Ishikawa (cell line): ENCODE measurements at regions not wholly inside any gene's neighbourhood (a gene's known extent, or its start where the extent isn't known, plus 50 kb on each side); places are given as distances from the start of the nearest gene placed in this dataset.

ENCODE experiments used
- EP300 ChIP-seq: IDR thresholded peaks from 2 replicates; pipeline ENCODE4 v1.6.1; 2012; ENCODE audit warnings: borderline replicate concordance
- MAX ChIP-seq: IDR thresholded peaks from 2 replicates; pipeline ENCODE4 v1.6.1; 2012
- NFIC ChIP-seq: IDR thresholded peaks from 2 replicates; pipeline ENCODE4 v1.6.1; 2012
- REST ChIP-seq: IDR thresholded peaks from 2 replicates; pipeline ENCODE4 v1.6.1; 2012; ENCODE audit warnings: low read depth, mild to moderate bottlenecking
- TAF1 ChIP-seq: IDR thresholded peaks from 2 replicates; pipeline ENCODE4 v1.6.1; 2012; ENCODE audit warnings: low read depth, mild to moderate bottlenecking
- TEAD4 ChIP-seq: IDR thresholded peaks from 2 replicates; pipeline ENCODE4 v1.6.1; 2012
- USF1 ChIP-seq: IDR thresholded peaks from 2 replicates; pipeline ENCODE4 v1.6.1; 2012

GRCh38 chr6:133753756-133754155, 135.2 kb upstream of the TCF21 start:
- no peak for TF ChIP-seq TAF1
- no peak for TF ChIP-seq NFIC
- TF ChIP-seq USF1 = no peak
- no peak for TF ChIP-seq EP300
- TF ChIP-seq REST = no peak
- no peak for TF ChIP-seq MAX
- TF ChIP-seq TEAD4 = no peak
